Activated CD4-positive, alpha-beta memory T cell treated with anti-CD3 and anti-CD28 coated beads, Interleukin-2, amount 10 ng/mL, durations not matched to agents 7 days and 5 days (primary cell): ENCODE measurements at regions not wholly inside any gene's neighbourhood (a gene's known extent, or its start where the extent isn't known, plus 50 kb on each side); places are given as distances from the start of the nearest gene placed in this dataset.

Experiments used
- CTCF ChIA-PET: fragments of 350-600 bp; sonication (Branson Sonifier 250); formaldehyde crosslinking; loops from one replicate; lab custom pipeline; 2021; ENCODE audit warnings: antibody characterized with exemption, inconsistent platforms; lab: Charles Lee
- POLR2A ChIA-PET: fragments of 350-600 bp; sonication (Branson Sonifier 250); formaldehyde crosslinking; loops from one replicate; lab custom pipeline; 2021; ENCODE audit warnings: antibody characterized with exemption; lab: Charles Lee
- DNase-seq: peaks from one replicate; pipeline ENCODE4 v3.0.0-alpha.2; 2020
- H3K27ac Mint-ChIP-seq: one replicate; pipeline ENCODE4 v1.8.0; 2021; ENCODE audit warnings: mild to moderate bottlenecking, mixed read lengths
- H3K27me3 Mint-ChIP-seq: one replicate; pipeline ENCODE4 v1.8.0; 2021; ENCODE audit warnings: mixed read lengths
- H3K36me3 Mint-ChIP-seq: one replicate; pipeline ENCODE4 v1.8.0; 2021; ENCODE audit warnings: low read depth, mixed read lengths
- H3K4me1 Mint-ChIP-seq: one replicate; pipeline ENCODE4 v1.8.0; 2021; ENCODE audit warnings: mixed read lengths
- H3K4me3 Mint-ChIP-seq: one replicate; pipeline ENCODE4 v1.8.0; 2021; ENCODE audit warnings: mild to moderate bottlenecking, mixed read lengths
- H3K9me3 Mint-ChIP-seq: one replicate; pipeline ENCODE4 v1.8.0; 2021; ENCODE audit warnings: mixed read lengths

DNA sequence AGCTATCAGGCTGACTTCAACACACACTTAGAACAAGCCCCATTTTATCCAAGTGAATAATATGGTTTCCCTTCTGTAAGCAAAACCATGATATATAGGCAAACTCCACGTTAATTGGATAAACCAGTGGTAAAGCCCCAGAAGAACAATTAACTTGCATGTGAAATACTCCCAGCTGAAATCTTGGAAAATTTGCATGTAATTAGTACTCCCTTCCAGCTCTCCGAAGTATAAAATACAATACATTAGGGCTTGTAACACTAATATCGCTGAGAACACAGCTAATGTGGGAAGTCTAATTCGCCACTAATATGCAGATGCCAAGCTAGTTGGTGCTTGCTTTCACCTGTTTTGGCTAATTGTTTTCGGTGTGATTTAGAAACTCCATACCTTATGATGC, 859.0 kb upstream of the AUTS2 start:
- Mint-ChIP-seq H3K4me1 (no peaks in the 10 kb centered on the region), H3K4me3 (no peak overlapping the region)

DNA sequence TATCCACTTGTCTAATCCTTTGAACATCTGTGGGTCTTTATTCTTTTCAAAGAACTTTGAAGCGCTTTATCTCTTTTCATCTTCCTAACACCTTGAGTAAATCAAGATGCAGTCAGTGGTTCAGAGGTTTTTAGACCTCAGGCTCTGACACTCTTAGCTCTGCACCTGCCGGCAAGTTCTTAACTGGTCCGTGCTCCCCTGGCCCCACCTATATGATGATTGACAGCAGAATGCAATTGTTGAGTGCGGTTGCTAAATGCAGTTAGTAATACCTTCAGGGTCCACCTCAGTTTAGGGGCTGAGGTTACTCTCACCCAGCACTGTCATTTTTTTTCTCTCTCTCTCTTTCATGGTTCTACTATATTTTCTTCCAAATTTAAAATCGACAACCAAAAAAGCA, 854.2 kb upstream of the AUTS2 start:
- H3K27me3 Mint-ChIP-seq: no peaks in the 10 kb centered on the region
- ChIA-PET CTCF (no interaction called here), POLR2A (no interaction called here)
- H3K9me3 Mint-ChIP-seq: peaks cover 6% of the 10 kb centered on the region
- H3K4me1 Mint-ChIP-seq: no peaks in the 10 kb centered on the region
- H3K27ac Mint-ChIP-seq: no peak overlapping the region
- no peaks in the 10 kb centered on the region for H3K36me3 Mint-ChIP-seq
- DNase-seq: no peak
- no peak overlapping the region for H3K4me3 Mint-ChIP-seq

More for the DNA sequence above, 859.0 kb upstream of the AUTS2 start:
- peaks cover 9% of the 10 kb centered on the region for H3K9me3 Mint-ChIP-seq
- ChIA-PET POLR2A (no interaction called here), CTCF (no interaction called here)
- H3K27ac Mint-ChIP-seq: no peak overlapping the region
- no peak for DNase-seq
- no peaks in the 10 kb centered on the region for H3K36me3 Mint-ChIP-seq
- no peaks in the 10 kb centered on the region for H3K27me3 Mint-ChIP-seq

DNA sequence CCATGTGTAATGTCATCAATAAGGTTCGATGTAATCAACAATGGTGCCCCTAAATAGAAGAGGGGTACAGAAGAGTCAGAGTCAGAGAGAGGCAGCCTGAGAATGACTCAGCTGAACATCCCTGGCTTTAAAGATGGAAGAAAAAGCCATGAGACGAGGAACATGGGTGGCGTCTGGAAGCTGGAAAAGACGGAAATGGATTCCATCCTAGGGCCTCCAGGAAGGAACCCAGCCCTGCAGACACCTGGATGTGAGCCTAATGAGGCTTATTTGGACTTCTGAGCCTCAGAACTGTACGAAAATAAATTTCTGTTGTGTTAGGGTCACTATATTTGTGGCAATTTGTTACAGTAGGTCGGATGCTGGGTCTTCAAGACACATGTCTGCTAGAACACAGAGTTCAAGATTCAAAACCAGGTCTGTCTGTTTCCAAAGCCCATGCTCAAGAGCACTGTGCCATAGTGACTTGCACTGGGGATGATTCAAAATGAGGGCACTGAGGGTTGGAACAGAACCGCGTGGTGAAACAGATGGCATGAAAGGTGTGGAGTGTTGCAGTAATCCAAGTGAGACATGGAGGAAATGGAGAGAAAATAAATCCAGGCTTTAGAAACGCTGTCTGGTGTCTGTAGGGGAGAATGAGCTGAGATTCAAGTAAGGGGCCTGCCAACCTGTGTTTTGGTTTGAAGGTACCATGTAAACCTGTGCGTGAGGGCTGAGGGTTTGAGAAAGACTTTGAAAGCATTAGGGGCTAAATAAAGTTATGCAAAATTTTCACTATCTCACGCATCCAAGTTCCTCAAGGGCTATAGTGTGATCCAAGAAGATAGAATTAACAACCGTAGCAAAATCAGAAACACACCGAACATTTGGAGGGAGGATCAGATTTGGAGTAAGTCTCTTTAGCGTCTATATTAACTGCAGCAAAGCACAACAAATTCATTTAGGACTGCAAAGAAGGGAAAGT, 849.1 kb upstream of the AUTS2 start:
- ChIA-PET POLR2A (no interaction called here), CTCF (no interaction called here)
- Mint-ChIP-seq H3K9me3 (peaks cover 13% of the 10 kb centered on the region), H3K27me3 (no peaks in the 10 kb centered on the region), H3K4me1 (no peaks in the 10 kb centered on the region), H3K36me3 (no peaks in the 10 kb centered on the region), H3K4me3 (no peak overlapping the region), H3K27ac (no peak overlapping the region)
- DNase-seq: no peak

DNA sequence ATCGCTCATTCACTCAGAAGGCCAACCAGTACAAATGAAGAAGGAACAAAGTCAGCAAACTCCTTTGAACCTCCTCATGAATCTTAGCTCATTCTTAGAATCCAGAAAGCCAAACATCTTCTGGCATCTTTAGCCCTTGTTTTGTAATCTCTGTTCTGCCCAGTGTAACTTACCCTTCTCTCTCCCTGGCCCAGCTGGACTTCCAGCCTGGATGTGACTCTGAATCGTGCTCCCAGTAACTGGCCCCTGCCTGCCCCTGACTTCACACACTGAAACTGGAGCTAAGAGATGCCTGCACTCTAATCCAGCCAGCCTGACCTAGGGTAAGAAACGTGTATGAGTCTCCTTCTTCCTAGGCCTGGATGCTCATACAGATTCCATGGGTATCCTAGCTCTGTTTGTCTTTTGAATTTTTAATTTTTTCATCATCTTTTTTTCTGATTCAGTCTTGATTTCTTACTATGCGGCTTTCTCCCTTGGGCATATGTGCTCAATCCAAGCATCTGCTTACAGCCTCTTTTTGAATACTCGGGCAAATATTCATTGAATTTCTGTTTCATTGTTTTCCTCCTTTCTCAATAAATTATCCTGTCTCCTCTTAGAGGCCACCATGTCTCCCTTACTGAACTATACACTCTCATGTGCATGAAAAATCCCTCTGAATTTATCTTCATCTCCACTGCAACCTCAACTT, 845.6 kb upstream of the AUTS2 start:
- Mint-ChIP-seq H3K4me3 (no peak overlapping the region), H3K27ac (no peak overlapping the region), H3K36me3 (no peaks in the 10 kb centered on the region), H3K27me3 (no peaks in the 10 kb centered on the region), H3K9me3 (peaks cover 19% of the 10 kb centered on the region), H3K4me1 (no peaks in the 10 kb centered on the region)
- ChIA-PET CTCF (no interaction called here), POLR2A (no interaction called here)
- no peak for DNase-seq

DNA sequence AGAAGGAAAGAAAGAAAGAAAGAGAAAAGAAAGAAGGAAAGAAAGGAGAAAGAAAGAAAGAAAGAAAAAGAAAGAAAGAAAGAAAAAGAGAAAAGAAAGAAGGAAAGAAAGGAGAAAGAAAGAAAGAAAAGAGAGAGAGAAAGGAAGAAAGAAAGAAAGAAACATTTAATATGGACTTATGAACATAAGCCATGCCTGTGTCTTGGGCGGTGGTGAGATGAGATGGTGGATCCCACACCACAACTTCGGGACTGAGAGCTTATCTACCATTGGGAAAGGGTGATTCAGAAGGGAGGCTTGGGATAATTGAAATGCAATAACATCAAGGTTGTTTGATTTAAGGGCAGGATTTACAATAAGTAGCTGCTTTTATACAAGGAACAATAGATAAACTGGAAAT, 843.9 kb upstream of the AUTS2 start:
- ChIA-PET POLR2A (no interaction called here), CTCF (no interaction called here)
- Mint-ChIP-seq H3K36me3 (no peaks in the 10 kb centered on the region), H3K27ac (no peak overlapping the region), H3K9me3 (peaks cover 18% of the 10 kb centered on the region), H3K4me1 (no peaks in the 10 kb centered on the region), H3K27me3 (no peaks in the 10 kb centered on the region), H3K4me3 (no peak overlapping the region)
- DNase-seq: no peak

DNA sequence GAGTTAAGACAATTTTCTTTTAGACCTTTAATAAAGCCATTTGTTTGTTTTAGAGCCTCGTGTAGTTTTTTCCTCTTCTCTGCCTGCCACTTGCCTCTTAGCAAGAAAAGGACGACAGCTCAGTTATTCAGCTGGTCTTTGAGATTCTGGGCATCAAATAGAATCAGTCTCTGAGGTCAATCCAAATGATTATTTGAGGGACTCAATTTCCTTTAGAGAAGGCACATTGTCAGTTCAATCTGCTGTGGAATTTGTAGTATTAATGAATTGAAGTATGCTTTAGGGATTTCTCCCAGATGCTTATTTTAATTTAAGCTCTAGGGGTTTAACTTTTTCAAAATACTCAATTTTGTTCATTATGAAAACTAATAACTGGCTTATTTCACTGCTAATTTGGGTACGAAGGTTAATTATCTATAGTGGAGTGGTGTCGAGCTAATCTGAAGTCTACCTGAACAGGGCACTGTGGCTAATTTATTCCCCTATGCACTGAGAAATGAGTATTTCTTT, 841.2 kb upstream of the AUTS2 start:
- no peak overlapping the region for H3K4me3 Mint-ChIP-seq
- H3K36me3 Mint-ChIP-seq: no peaks in the 10 kb centered on the region
- ChIA-PET CTCF (no interaction called here), POLR2A (no interaction called here)
- no peak for DNase-seq
- no peaks in the 10 kb centered on the region for H3K27me3 Mint-ChIP-seq
- no peaks in the 10 kb centered on the region for H3K4me1 Mint-ChIP-seq
- H3K9me3 Mint-ChIP-seq: peaks cover 22% of the 10 kb centered on the region
- H3K27ac Mint-ChIP-seq: no peak overlapping the region

DNA sequence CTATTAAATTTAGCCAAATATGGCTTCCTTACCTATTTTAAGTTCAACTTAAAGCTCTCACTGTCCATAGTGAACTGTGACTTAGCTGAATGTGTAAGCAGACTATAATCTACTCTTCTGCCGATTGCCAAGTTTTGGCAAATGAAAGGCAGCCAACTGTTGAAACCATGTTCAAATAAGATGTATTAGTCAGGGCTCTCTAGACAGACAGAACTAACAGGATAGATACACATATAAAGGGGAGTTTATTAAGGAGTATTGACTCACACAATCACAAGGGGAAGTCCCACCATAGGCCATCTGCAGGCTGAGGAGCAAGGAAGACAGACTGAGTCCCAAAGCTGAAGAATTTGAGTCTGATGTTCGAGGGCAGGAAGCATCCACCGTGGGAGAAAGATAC, 837.7 kb upstream of the AUTS2 start:
- no peaks in the 10 kb centered on the region for H3K27me3 Mint-ChIP-seq
- no peak overlapping the region for H3K4me3 Mint-ChIP-seq
- no peaks in the 10 kb centered on the region for H3K36me3 Mint-ChIP-seq
- ChIA-PET CTCF (no interaction called here), POLR2A (no interaction called here)
- H3K4me1 Mint-ChIP-seq: no peaks in the 10 kb centered on the region
- DNase-seq: no peak
- H3K9me3 Mint-ChIP-seq: peaks cover 23% of the 10 kb centered on the region
- no peak overlapping the region for H3K27ac Mint-ChIP-seq

DNA sequence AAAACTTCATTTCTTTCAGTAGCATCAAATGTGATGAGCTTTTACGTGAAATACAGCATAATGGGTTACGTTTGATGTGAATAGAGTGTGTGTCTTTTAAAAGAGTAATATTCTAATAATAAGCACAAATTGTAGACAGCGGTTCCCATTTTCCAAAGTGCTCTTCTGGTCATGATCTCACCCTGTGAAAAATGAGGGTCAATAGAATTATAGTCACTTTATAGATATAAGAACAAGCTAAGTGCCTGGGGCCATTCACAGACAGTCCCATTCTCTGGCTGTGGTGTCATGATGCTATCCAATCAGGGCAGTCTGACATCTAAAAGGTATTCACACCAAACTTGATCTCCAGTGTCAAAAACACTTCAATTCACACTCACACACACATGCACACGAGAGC, 830.8 kb upstream of the AUTS2 start:
- peaks cover 16% of the 10 kb centered on the region for H3K9me3 Mint-ChIP-seq
- H3K36me3 Mint-ChIP-seq: no peaks in the 10 kb centered on the region
- H3K4me3 Mint-ChIP-seq: no peak overlapping the region
- DNase-seq: no peak
- H3K27ac Mint-ChIP-seq: no peak overlapping the region
- no peaks in the 10 kb centered on the region for H3K27me3 Mint-ChIP-seq
- ChIA-PET CTCF (no interaction called here), POLR2A (no interaction called here)
- no peaks in the 10 kb centered on the region for H3K4me1 Mint-ChIP-seq

DNA sequence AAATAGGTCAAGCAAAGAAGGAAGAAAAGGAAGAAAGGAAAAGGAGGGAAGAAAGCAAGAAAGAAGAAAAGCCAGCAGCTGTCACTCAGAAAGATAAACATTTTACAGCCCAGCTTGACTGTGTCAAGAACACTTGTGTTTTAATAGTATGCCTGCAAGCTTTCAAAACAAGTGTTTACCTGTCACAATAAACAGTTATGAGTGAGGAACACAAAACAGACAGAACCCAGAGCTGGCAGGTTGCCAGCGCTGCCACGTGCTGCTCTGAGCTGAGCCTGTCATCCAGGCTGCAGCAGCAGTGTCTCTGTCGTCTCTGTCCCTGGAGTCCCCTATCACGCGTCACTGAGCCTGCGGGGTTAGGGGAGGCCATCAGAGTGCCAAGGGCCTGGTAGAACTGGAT, 827.6 kb upstream of the AUTS2 start:
- Mint-ChIP-seq H3K4me3 (no peak overlapping the region), H3K27me3 (no peaks in the 10 kb centered on the region), H3K36me3 (no peaks in the 10 kb centered on the region), H3K27ac (no peak overlapping the region), H3K9me3 (peaks cover 21% of the 10 kb centered on the region), H3K4me1 (no peaks in the 10 kb centered on the region)
- POLR2A ChIA-PET: no interaction called here
- no peak for DNase-seq
- CTCF ChIA-PET: no interaction called here

DNA sequence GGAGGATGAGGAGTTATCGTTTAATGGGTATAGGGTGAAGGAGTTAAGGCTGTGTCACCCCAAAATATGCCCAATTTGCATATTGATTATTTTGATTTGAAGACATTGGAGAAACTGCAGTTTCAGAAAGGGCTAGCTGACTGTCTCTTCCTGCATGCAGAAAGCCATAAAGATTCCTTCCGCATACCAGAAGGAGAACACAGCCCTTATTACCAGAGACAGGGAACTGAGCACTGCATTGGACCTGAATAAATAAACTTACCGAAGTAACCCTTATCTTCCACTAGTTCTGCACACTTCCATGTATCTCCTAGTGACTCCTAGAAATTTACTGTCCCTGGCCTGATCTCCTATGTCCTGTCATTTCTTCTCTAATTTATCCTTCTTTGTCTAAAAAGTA, 821.9 kb upstream of the AUTS2 start:
- H3K27ac Mint-ChIP-seq: no peak overlapping the region
- H3K4me1 Mint-ChIP-seq: no peaks in the 10 kb centered on the region
- DNase-seq: no peak
- no peak overlapping the region for H3K4me3 Mint-ChIP-seq
- peaks cover 29% of the 10 kb centered on the region for H3K9me3 Mint-ChIP-seq
- no peaks in the 10 kb centered on the region for H3K36me3 Mint-ChIP-seq
- ChIA-PET CTCF (no interaction called here), POLR2A (no interaction called here)
- H3K27me3 Mint-ChIP-seq: no peaks in the 10 kb centered on the region

DNA sequence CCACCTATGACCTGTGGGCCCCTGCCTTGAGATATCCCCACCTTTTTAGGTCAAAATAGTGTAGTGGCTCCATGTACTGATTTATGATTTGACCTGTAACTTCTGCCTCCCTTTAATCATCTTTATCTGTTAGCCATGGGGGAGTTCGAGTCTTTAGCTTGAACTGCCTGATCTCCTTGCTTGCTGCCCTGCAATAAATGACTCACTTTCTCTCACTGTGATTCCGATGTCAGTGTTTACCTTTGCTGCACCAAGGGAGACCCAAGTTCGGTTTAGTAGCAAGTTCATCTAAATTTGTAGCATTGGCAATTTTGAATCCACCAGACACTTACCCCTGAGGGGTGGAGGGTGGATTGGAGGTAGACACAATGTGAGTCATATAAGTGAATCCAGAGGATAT, 814.6 kb upstream of the AUTS2 start:
- H3K9me3 Mint-ChIP-seq: peaks cover 18% of the 10 kb centered on the region
- POLR2A ChIA-PET: no interaction called here
- CTCF ChIA-PET: no interaction called here

DNA sequence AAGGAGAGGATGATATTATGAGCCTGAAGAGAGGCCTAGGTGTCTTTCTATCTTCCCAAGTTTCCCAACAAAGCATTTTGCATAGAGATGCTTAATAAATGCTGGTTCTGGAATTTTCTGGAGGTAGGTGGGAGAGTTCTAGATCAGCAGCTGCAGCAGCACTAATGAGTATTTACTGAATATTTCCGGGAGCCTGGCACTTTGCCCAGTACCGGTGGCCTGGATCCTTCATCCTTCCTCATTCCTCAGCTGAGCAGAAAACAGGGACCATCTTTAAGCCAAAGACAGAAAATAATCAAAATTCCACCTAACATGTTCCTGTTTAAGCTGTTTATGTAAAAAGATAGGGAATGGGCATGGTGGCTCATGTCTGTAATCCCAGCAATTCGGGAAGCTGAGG, 813.2 kb upstream of the AUTS2 start:
- H3K27me3 Mint-ChIP-seq: no peaks in the 10 kb centered on the region
- no peak overlapping the region for H3K27ac Mint-ChIP-seq
- no peaks in the 10 kb centered on the region for H3K36me3 Mint-ChIP-seq
- no peak for DNase-seq
- H3K4me1 Mint-ChIP-seq: no peaks in the 10 kb centered on the region
- POLR2A ChIA-PET: no interaction called here
- peaks cover 12% of the 10 kb centered on the region for H3K9me3 Mint-ChIP-seq
- no peak overlapping the region for H3K4me3 Mint-ChIP-seq
- CTCF ChIA-PET: no interaction called here

More for the DNA sequence above, 814.6 kb upstream of the AUTS2 start:
- Mint-ChIP-seq H3K27ac (no peak overlapping the region), H3K36me3 (no peaks in the 10 kb centered on the region), H3K27me3 (no peaks in the 10 kb centered on the region), H3K4me1 (no peaks in the 10 kb centered on the region), H3K4me3 (no peak overlapping the region)
- no peak for DNase-seq

DNA sequence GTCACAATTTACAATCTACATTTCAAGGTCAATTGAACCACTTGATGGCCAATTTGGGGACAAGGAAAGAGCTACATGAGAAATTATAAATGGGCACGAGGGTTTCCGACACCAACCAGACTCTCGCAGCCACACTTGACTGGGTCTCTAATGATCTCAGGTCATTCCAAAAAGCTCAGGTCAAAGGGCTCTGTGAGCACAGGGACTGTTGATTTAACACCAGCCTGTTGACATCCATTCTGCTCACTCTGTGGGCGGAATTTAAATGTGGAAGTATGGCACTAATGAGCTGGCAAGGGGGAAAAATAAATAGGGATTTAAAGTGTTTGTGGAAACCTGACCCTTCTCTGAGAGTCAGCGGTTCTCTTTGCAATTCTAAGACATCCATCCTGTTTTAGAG, 810.7 kb upstream of the AUTS2 start:
- CTCF ChIA-PET: no interaction called here
- no peaks in the 10 kb centered on the region for H3K36me3 Mint-ChIP-seq
- no peak overlapping the region for H3K27ac Mint-ChIP-seq
- DNase-seq: no peak
- H3K4me3 Mint-ChIP-seq: no peak overlapping the region
- H3K27me3 Mint-ChIP-seq: no peaks in the 10 kb centered on the region
- no peaks in the 10 kb centered on the region for H3K4me1 Mint-ChIP-seq
- H3K9me3 Mint-ChIP-seq: peaks cover 18% of the 10 kb centered on the region
- POLR2A ChIA-PET: no interaction called here
